GM21390 (cell line): ENCODE measurements at regions not wholly inside any gene's neighbourhood (a gene's known extent, or its start where the extent isn't known, plus 50 kb on each side); places are given as distances from the start of the nearest gene placed in this dataset.

ENCODE experiments used
- ATAC-seq: cut with Tn5 transposase; IDR thresholded peaks from one replicate; pipeline ENCODE4 v1.9.1; 2021; ENCODE audit not compliant: unreplicated experiment

DNA sequence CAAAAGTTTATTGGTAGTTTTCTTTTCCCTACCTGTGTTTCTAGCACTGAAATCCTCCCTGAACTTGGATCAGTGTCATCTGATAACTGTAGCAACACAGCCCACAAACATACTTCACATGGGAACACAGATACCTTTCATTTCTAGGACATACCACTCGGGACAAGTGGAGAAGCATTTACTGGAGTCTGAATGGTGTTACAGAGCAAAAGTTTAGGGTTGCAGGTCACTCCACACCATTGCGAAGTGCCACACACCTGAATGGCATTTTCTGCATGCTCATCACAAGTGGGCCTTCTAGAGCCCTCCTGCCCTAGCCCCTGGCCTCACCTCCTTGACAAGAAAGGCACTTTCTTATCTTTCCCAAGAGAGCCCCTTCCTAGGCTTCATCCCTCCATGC is 184.8 kb upstream of the PKDCC start:
- no peak for ATAC-seq

- no peak for ATAC-seq
Measured at GRCh38 chr2:41865263-41865662, 182.6 kb upstream of the PKDCC start.

DNA sequence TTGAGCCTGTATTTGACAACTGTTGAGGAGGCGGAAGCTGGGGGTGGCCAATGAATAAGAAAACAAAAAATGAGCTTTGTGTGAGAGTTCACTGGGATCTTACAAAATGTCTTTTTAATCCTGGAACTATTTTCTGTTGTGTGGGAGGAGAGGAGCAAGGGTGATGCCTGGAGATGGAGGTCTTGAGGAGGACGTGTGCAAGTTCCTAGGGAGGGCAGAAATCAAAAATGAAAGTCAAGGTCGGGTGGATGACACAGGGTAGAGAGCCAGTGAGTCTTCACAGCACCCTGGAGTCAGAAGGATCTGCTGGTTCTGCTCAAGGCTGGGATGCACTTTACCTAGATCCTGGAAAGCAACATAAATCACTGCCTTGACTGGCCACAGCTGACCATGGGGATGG is 180.3 kb upstream of the PKDCC start:
- ATAC-seq = no peak

- ATAC-seq = peak; percentile 72
Measured at GRCh38 chr2:41869542-41870264, 178.1 kb upstream of the PKDCC start.

GRCh38 chr2:41870265-41870585 is 177.6 kb upstream of the PKDCC start:
- ATAC-seq = no peak

GRCh38 chr2:41871080-41871479 is 176.7 kb upstream of the PKDCC start:
- ATAC-seq = no peak

DNA sequence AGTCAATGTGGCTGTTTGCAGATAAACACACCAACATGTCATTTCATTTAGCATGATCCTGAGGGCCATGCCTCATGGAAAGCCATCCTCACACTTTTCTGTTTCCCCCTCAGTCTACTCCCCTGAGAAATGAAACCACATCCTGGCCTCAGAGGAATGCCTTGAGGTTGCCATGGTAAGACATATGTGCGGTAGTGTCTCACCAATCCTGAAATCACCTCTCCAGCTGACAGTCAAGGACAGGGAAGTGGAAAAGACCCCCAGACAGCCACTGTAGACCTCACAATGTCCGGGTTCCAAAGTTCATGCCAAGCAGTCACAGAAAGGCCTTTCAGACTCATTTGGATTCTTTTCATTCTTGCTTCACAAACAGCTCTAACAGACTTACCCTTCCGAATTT is 175.2 kb upstream of the PKDCC start:
- ATAC-seq = no peak

DNA sequence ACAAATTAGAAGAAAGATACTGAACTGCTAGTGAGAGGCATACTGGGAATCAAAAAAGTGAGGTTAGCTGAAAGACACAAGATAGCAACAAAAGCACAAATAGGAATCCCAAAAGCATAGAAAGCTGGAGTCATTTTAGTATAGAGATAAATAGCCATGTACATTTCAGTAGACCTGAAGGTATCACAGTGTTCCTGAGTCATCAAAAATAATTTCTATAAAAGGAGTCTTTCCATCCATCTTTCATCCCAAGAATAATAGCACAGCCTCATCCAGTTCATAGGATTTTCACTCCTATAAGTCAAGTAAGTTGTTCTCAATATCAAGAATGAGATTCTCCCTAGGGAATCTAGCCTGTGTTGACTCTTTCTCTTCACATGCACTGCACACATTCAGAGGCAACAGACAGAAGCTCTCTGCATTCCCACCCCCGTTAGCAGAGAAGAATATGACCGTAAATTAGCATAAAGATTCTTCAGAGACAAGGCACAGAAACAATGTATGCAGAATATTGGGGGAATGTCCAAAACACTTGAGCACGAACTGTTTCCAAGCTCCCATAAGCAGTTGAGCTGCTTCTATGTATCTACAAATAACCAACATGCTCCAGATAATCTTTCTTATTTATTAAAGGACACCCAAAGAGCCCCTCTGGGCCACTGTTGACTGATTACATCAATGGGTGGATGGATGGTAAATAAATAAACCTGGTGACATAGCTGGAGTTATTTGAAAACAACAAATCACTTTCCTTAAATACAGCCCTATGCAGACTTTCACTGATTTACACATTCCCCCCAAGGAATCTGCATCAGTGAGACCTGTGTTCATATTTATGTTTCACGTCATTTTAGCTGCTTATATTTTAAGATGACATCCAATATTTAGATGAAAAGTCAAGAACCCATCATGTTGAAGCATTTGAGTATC is 174.5 kb upstream of the PKDCC start:
- no peak for ATAC-seq

GRCh38 chr2:41877114-41877678 is 170.6 kb upstream of the PKDCC start:
- ATAC-seq = no peak

DNA sequence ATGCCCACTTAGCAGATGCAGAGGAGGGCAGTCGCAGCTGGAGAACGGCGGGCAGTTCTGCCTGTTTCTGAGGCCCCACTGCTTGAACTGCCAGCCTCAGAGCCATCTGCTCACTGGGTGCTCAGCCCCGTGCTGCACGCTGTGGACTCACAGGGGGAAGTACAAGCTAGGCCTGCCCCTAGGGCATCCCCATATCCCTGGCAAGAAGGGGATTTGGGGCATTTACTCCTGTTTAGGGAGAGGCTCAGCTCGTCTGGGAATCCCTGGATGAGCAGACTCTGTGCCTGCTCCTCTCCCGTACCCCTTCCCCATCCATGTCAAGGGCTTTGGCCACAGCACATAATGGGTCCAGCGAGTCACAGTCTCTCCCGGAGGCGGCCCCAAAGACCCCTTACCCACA is 169.8 kb upstream of the PKDCC start:
- ATAC-seq = no peak

DNA sequence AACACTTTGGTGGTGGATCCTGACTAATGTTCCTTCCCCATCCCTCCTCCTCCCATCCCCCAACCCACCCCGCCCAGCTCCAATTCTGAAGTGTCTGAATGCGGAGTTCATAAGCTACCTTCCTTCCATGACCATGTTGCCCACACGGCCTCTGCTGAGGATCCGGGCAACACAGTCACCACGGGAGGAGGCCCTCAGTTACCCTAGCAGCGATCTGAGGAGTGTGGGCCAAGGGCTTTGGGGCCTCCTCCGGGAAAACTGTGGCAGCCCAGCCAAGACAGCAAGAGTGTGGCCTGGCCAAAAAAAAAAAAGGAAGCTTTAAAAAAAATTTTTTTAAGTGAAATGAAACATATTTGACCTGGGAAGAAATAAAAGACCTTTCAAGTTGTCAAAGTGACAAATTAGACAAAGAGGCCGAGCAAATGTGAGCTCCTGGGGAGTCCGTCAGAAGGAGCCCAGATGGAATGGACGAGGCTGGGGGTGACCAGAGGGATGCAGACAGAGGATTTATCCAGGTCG is 169.0 kb upstream of the PKDCC start:
- no peak for ATAC-seq

- no peak for ATAC-seq
Measured at GRCh38 chr2:41879235-41879916, 168.4 kb upstream of the PKDCC start.

DNA sequence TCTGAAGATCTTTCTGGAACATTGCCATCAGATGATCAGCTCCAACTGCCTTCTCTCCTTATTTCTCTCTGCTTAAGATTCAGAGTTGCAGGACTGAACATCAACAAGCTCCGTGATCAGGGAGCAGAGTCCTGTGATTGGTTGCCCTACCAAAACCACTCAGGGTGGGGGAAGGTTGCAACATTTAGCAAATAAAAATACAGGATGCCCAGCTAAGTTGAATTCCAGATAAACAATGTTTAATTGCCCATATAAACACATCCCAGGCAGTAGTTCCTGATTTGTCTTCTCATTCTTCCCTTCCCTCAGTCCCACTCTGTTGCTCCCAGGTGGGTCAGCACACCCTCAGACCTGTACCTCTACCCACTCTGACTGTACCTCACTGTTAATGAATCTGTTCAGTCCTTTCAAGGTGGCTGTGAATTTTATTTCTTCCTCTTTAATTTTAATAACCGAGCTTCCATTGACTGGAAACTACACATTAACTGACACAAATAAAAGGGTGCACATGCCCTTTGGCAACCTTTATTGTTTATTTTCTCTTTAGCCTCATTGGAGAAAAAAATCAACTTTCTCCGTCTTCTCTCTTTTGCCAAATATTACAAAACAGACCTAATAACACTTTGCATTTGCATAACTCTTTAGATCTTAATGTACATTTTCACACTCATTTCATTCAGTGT is 167.1 kb upstream of the PKDCC start:
- no peak for ATAC-seq

- ATAC-seq = no peak
Measured at GRCh38 chr2:41881249-41881648, 166.6 kb upstream of the PKDCC start.

DNA sequence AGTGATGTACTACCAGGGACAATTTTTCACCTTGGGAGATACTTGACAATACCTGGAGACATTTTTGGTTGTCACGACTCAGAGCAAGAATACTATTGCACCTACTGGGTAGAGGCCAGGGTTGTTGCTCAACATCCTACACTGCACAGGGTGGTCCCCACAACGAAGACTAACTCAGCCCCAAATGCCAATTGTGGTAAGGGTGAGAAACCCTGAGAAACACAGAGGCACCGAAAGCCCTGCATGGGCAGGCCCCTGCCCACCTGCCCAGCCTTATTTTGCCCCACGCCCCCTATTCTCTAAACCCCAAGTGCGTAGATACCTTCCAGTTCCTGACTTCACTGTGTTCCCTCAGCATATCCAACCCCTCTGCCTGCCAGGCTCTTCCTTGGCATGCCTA is 163.1 kb upstream of the PKDCC start:
- no peak for ATAC-seq

DNA sequence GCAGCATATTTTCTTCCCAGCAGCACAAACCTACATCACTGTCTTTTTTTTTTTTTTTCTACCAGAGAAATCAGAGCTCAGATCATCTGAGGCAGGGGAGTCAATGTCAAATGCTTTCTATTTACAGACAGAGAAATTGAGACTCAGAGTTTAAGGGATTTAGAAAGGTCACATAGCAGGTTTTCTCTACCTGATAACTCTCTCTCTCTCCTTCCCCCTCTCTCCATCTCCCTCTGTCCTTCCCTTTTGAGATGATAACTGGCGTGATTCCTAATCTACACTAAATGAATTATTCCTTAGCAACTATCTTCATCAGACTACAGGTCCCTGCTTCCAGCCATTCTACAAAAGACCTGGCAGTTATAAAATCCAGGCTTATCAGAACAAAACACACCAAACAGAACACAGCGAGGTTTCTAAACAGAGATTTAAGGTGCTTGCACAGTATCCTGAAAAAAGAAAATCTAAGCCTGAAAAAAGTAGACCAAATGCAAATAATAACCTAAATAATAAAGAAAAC is 161.6 kb upstream of the PKDCC start:
- ATAC-seq = no peak

DNA sequence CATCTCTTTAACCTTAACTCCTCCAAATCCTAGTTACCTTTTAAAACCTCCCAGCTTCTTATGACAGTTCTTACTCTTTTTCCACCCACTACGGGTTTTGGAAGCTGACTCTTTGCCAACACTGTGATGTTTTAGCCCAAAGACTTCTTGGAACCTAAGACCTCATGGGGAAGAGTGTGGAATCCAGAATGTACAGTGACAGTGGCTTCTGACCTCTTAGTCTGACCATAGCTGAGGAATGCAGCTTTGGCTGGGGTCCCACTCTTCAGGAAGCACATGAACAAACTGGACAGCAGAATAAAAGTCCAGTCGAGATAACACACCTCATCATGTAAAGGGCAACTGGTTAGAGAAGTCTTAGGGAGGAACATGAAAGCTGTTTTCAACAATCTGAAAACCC is 161.1 kb upstream of the PKDCC start:
- ATAC-seq = no peak

DNA sequence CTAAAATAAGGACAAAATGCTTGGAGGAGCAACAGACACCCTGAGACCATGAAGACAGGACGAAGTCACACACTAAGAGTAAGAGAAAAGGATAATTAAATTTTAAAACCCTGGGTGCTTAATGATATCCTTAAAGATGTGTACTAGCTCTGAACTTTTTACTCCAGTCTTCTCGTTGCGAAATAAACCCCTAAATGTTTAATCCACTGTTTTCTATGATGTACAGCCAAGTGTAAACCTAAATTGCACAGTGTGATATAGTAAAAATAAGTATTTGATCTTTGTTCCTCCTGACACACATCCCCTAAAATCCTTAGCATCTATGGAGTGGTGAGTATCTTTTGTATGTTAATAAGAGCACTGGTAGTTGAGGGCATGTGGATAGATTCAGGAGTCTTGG is 157.5 kb upstream of the PKDCC start:
- no peak for ATAC-seq

GRCh38 chr2:41892476-41892875 is 155.3 kb upstream of the PKDCC start:
- ATAC-seq = no peak

- ATAC-seq = no peak
Measured at GRCh38 chr2:41894563-41895333, 153.1 kb upstream of the PKDCC start.
